Cardiac fibroblast (primary cell): ENCODE measurements at regions not wholly inside any gene's neighbourhood (a gene's known extent, or its start where the extent isn't known, plus 50 kb on each side); places are given as distances from the start of the nearest gene placed in this dataset.

ENCODE experiments used
- DNase-seq, 2 donors: peaks; one replicate each; pipeline versions ENCODE4 v3.0.0 to v3.0.0-alpha.2; 2010; ENCODE audit warnings: low read depth in 2 of 2
- H3K4me3 ChIP-seq, 2 donors: replicated peaks in 1 of 2; 1 replicate in 1 of 2; 2 replicates in 1 of 2; pipeline ENCODE4 v1.5.1; 2011; ENCODE audit warnings: low read depth in 2 of 2, low read length in 2 of 2, mild to moderate bottlenecking in 2 of 2, moderate library complexity in 1 of 2
- TF ChIP-seq, protein P1 (sequence below): IDR thresholded peaks from one replicate; pipeline ENCODE4 v1.5.1; 2011; ENCODE audit warnings: low read depth, mild to moderate bottlenecking, low read length, inconsistent platforms

DNA sequence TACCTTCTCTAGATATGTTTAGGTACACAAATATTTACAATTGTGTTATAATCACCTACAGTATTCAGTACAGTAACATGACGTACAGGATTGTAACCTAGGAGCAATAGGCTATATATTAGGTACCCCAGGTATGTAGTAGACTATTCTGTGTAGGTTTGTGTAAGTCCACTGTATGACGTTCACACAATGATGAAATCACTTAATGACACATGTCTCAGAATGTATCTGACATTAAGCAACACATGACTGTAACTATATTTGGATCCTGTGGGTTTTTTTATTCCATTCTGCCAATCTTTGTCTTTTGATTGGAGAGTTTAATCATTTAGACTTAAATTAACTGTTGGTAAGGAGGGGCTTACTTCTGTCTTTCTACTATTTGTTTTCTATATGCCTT is 52.1 kb downstream of the STYXL2 start:
- no peak overlapping the region for H3K4me3 ChIP-seq
- DNase-seq = no peak
- TF ChIP-seq, protein P1, sequence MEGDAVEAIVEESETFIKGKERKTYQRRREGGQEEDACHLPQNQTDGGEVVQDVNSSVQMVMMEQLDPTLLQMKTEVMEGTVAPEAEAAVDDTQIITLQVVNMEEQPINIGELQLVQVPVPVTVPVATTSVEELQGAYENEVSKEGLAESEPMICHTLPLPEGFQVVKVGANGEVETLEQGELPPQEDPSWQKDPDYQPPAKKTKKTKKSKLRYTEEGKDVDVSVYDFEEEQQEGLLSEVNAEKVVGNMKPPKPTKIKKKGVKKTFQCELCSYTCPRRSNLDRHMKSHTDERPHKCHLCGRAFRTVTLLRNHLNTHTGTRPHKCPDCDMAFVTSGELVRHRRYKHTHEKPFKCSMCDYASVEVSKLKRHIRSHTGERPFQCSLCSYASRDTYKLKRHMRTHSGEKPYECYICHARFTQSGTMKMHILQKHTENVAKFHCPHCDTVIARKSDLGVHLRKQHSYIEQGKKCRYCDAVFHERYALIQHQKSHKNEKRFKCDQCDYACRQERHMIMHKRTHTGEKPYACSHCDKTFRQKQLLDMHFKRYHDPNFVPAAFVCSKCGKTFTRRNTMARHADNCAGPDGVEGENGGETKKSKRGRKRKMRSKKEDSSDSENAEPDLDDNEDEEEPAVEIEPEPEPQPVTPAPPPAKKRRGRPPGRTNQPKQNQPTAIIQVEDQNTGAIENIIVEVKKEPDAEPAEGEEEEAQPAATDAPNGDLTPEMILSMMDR = no peak

DNA sequence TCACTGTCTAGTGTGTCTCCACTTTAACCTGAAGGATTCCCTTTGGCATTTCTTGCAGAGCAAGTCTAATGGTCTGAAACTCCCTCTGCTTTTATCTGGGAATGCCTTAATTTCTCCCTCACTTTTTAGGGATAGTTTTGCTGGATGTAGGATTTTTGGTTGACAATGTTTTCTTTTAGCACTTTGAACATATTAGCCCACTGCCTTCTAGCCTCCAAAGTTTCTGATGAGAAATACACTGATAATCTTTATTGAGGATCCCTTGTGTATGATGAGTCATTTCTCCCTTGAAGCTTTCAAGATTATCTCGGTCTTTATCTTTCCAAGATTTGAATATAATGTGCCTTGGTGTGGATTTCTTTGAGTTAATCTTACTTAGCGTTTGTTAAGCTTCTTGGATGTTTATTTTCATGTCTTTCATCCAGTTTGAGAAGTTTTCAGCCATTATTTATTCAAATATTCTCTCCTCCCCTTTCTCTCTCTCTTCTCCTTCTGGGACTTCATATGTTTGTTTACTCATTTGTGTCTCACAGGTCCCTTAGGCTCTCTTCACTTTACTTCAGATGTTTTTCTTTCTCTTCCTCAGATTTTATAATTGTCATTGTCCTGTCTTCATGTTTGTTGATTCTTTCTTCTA is 53.1 kb downstream of the STYXL2 start:
- TF ChIP-seq, protein P1 = no peak
- no peak for DNase-seq
- no peak overlapping the region for H3K4me3 ChIP-seq

DNA sequence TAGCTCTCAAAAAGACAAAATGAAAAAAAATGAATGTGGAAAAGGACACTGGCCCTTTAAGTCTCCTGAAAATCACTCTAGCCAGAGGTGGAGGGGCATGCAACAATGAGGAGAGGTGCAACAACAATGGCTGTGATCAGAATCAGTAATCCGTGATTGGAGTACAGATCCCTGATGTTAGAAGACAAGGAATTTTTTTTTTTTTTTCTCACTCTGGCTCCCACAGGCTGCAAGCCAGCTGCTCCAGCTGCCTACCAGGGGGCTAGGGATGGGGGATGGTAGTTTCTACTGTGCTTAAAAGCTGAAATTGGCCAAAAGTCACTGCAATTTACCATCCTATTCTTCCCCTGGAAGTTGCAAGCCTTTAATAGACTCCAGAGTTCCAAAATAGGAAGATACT is 54.5 kb downstream of the STYXL2 start:
- no peak overlapping the region for H3K4me3 ChIP-seq
- no peak for DNase-seq
- TF ChIP-seq, protein P1 = no peak

DNA sequence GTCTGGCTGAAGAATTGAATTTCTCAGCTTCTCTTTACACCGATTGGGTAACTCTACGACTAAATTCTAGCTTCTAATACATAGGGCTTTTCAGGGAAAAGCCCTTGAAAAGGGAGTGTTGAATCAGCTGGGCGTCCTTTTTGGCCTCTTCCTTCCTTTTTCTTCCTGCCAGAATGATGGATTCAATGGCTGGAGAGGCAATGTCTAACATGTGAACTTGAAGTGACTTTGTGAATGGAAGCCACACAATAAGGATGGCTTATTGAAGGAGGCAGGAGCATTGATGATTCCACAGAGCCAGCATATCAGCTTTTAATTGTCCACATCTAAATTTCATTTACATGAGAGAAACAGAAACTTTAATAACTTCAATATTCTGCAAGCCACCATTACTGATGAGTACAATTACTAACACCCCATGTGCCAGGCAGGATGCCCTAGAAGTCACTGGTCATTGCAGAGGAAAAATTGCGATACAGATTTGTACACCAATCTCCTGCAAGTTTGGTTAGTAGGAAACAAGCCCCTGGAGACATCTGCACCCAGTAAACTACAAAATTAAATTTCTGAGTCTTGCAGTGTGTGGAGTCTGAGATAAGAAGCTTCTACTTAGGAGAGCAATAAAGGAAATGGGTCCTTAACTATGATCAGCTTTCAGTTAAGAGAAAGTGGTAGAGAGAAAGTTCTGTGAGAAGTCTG is 56.1 kb downstream of the STYXL2 start:
- DNase-seq = no peak
- no peak overlapping the region for H3K4me3 ChIP-seq

DNA sequence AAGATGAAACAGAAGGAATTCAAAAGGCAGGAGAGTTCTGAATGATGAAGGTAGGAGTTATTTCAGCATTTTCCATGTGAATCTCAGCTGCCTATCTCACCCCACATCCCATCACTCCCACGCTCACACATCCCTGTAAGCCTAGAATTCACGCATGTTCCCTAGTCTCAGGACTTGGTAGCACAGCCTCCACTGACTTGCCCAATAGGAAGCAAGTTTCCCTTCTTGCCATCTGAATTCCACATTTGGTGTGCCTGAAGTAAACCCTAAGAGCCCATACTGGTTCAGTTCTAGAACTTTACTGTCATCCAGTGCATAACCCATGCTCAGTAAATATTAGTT is 56.6 kb downstream of the STYXL2 start:
- no peak for DNase-seq
- no peak overlapping the region for H3K4me3 ChIP-seq
- TF ChIP-seq, protein P1 = no peak

More for the DNA sequence above, 56.1 kb downstream of the STYXL2 start:
- TF ChIP-seq, protein P1 = no peak

DNA sequence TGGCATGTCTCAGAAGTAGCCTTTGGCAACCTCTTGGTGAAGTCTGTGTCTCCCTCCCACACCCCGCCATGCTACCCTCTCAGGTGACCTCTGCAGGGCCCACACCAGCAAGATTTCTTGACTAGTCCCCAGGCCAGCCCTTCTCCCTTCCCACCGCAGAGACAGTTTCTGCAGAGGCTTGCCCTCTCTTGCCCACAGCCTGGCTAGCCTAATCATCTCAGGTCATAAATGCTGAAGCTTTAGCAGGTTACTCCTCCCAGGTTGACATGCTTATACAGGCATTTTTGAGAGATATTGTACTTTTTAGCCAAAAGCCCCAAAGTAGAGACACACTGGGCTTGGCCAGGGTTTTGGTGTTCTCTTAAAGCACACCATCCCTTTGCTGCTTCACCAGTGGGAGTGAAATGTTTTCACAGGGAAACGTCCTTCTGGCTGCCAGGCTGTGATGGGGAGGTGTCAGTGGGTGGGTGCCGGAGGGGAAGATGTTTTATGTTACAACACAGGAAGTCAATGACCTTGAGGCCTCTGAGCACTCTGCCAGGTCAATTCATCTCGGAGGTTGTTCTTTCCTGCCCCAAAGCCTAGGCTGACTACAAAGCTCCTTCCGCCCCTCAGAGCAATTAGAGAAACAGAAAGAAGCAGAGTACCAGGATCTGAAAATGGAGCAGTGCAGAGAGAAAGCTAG is 58.5 kb downstream of the STYXL2 start:
- no peak for DNase-seq
- TF ChIP-seq, protein P1 = no peak
- no peak overlapping the region for H3K4me3 ChIP-seq
